HepG2 (cell line): ENCODE measurements at regions not wholly inside any gene's neighbourhood (a gene's known extent, or its start where the extent isn't known, plus 50 kb on each side); places are given as distances from the start of the nearest gene placed in this dataset.

Experiments
- POLR2G ChIP-seq: fragments of 200-400 bp; formaldehyde crosslinking; IDR thresholded peaks from 2 replicates; pipeline ENCODE4 v1.6.1; 2018; ENCODE audit warnings: mild to moderate bottlenecking, low read depth, low read length, moderate library complexity
- SMARCC2 ChIP-seq: fragments of 450-650 bp; IDR thresholded peaks from 2 replicates; pipeline ENCODE4 v1.6.1; 2017; ENCODE audit warnings: antibody characterized with exemption, mild to moderate bottlenecking
- TF ChIP-seq, protein P1 (sequence below): IDR thresholded peaks from 2 replicates; pipeline ENCODE4 v1.6.1; 2016; ENCODE audit warnings: low read depth, missing genetic modification reagents, missing compliant biosample characterization
- TF ChIP-seq, protein P2 (sequence below): sonication (generic); formaldehyde crosslinking; IDR thresholded peaks from 2 replicates; pipeline ENCODE4 v1.5.0; 2020; ENCODE audit warnings: mild to moderate bottlenecking, missing genetic modification reagents, moderate library complexity

- TF ChIP-seq, protein P1, sequence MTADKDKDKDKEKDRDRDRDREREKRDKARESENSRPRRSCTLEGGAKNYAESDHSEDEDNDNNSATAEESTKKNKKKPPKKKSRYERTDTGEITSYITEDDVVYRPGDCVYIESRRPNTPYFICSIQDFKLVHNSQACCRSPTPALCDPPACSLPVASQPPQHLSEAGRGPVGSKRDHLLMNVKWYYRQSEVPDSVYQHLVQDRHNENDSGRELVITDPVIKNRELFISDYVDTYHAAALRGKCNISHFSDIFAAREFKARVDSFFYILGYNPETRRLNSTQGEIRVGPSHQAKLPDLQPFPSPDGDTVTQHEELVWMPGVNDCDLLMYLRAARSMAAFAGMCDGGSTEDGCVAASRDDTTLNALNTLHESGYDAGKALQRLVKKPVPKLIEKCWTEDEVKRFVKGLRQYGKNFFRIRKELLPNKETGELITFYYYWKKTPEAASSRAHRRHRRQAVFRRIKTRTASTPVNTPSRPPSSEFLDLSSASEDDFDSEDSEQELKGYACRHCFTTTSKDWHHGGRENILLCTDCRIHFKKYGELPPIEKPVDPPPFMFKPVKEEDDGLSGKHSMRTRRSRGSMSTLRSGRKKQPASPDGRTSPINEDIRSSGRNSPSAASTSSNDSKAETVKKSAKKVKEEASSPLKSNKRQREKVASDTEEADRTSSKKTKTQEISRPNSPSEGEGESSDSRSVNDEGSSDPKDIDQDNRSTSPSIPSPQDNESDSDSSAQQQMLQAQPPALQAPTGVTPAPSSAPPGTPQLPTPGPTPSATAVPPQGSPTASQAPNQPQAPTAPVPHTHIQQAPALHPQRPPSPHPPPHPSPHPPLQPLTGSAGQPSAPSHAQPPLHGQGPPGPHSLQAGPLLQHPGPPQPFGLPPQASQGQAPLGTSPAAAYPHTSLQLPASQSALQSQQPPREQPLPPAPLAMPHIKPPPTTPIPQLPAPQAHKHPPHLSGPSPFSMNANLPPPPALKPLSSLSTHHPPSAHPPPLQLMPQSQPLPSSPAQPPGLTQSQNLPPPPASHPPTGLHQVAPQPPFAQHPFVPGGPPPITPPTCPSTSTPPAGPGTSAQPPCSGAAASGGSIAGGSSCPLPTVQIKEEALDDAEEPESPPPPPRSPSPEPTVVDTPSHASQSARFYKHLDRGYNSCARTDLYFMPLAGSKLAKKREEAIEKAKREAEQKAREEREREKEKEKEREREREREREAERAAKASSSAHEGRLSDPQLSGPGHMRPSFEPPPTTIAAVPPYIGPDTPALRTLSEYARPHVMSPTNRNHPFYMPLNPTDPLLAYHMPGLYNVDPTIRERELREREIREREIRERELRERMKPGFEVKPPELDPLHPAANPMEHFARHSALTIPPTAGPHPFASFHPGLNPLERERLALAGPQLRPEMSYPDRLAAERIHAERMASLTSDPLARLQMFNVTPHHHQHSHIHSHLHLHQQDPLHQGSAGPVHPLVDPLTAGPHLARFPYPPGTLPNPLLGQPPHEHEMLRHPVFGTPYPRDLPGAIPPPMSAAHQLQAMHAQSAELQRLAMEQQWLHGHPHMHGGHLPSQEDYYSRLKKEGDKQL = no peak
- TF ChIP-seq, protein P2, sequence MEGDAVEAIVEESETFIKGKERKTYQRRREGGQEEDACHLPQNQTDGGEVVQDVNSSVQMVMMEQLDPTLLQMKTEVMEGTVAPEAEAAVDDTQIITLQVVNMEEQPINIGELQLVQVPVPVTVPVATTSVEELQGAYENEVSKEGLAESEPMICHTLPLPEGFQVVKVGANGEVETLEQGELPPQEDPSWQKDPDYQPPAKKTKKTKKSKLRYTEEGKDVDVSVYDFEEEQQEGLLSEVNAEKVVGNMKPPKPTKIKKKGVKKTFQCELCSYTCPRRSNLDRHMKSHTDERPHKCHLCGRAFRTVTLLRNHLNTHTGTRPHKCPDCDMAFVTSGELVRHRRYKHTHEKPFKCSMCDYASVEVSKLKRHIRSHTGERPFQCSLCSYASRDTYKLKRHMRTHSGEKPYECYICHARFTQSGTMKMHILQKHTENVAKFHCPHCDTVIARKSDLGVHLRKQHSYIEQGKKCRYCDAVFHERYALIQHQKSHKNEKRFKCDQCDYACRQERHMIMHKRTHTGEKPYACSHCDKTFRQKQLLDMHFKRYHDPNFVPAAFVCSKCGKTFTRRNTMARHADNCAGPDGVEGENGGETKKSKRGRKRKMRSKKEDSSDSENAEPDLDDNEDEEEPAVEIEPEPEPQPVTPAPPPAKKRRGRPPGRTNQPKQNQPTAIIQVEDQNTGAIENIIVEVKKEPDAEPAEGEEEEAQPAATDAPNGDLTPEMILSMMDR (CRISPR knock-in tag) = no peak
- TF ChIP-seq SMARCC2 = no peak
- no peak for TF ChIP-seq POLR2G
Observed at GRCh38 chr3:174675406-174675805, 183.7 kb upstream of the NAALADL2 start.
